Left forelimb (tissue), 1 donor: ENCODE measurements at regions not wholly inside any gene's neighbourhood (a gene's known extent, or its start where the extent isn't known, plus 50 kb on each side); places are given as distances from the start of the nearest gene placed in this dataset.

Source experiments
- DNase-seq: peaks from one replicate; pipeline ENCODE4 v3.0.0-alpha.2; 2018; ENCODE audit warnings: low spot score

DNA sequence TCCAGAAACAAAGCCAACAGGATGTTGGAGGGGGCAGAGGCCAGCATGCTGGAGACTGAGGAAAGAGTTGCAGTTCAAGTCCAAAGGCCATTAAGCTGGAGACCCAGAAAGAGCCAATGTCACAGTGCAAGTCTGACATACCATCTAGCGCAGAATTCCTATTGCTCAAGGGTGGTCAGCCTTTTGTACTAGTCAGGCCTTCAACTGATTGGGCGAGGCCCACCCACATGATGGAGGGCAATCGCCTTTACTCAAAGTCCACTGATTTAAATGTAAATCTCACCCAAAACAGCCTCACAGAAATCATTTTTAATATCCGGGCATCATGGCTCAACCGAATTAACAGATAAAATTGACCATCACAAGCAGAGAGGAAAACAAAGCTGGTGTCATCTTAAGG lies 113.9 kb downstream of the RCN1 start:
- no peak for DNase-seq

DNA sequence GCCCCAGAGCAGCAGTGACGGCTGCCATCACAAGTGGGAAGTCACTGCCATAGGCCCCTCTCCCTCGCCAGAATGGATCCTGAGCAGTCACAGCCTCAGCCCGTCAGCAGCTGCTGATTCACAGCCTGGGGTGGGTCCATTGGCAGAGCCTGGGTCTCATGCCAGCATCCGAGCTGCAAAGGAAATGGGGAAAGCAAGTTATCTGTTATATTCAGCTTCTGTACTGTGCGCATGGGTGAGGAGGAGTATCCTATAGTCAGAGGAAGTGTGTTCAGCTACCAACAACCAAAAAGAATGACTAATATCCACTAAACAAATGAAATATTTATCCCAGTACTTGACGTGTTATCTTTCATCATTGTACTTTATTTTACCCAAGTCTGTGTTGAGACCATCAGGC lies 119.7 kb downstream of the RCN1 start:
- DNase-seq = no peak

DNA sequence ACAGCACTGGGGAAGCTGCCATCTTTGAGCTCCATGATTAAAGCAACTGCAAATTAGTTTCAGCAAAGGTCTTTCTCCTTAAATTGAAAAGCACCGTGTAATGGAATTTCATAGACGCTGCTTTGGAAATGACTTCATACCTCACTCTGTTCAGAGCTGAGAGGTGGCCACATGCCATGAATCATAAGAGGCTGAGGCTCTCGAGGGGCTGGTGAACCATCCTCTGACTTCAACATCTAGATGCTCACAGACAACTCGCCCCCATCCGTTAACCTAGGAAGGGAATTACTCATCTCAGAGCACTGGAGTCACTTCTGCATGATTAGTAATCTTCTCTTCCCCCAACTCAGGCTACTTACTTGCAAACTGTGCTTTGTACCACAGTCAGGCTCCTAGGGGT lies 122.3 kb downstream of the RCN1 start:
- no peak for DNase-seq

DNA sequence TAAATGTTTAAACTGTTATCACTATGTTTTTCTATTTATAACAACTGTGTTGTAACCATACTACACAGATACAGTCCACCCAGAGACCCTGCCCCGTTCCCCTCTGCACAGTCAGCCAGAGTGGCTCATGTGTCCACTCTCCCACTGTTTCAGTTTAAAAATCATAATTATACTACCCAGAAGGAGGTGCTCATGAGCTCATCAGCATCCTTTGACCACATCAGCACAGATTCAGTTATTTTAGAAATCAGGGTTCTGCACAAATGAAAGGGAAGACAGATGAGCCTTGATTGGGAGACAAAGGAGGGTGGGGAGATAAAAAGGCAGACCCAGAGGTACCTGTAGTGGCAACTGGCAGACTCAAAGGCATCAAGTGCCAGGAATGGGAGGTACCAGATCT lies 124.3 kb downstream of the RCN1 start:
- no peak for DNase-seq

DNA sequence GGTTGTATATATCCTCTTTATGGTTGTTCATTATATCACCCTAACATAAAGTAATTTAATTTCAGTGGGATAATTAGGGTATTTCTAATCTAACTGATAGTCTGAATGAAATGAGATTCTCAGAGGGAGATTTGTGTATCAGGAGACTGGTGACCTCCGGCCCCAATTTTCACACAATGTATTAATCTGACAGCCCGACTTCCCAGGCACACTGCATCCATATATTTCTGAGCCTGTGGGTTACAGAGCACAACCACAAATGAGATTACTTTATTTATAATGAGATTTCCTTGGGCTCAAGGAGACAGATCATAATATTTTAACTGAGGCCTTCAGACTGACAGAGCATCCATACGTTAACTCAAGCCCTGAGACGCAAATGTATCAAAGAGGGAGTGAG lies 125.9 kb downstream of the RCN1 start:
- DNase-seq = no peak

DNA sequence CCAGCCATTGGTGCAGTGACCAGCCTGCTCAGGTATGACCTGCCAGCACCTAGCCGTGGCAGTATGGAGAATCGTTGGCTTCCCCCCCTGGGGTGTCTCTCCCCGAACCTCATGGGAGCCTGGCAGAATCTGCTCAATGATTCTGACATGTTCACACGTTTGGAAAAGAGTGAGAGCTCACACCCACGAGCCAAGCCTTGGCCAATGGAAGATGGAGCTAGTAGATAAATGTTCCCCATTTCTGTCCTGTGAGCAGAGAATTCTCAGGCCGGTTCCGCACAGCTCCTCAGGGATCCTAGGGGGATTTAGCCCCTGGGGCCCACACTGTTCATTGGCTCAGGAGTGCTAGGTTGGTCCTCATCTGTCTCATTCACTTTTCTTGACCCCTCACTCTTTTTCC lies 128.4 kb downstream of the RCN1 start:
- no peak for DNase-seq

DNA sequence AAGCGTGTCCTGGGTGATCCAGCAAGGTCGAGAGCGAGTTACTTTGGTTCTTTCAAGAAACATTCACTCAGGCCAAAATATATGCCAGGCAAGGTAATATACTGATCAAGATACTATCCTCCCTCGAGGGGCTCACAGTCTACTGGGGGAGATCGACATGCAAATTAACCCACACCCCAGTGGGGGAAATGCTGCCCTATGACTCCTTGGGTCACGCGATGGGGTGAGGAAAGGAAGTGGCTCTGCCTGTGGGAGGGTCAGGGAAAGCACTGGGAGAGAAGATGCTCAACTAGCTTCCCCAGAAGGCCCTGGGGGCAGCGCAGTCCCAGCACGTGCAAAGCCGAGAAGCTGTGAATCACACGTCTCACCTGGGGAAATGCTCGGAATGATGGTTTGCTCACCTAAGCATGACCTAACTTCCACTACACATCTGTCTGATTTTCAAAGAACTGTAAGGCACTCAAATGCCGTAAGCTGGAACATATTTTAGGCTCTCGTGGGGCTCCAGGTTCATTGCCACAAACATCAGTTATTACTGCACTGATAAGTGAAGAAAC lies 130.7 kb downstream of the RCN1 start:
- no peak for DNase-seq

DNA sequence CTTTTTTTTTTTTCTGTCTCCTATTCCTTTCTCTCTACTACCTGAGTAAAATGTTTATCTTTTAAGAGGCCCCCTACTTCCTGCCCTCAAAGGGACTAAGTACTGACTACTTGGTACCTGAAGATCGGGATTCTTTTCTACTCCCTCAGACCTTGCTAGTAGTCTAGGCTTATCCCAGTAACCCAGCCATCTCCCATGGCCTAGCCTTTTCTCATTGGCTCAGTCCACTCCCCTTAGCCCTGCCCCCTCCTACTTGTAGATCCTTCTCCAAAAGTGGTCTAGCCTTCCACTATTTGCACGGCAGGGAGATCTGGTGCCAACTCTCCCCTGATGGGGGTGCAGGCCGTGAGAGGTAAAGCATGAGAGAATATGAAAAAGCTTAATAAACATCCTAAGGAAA lies 133.7 kb downstream of the RCN1 start:
- DNase-seq = no peak

DNA sequence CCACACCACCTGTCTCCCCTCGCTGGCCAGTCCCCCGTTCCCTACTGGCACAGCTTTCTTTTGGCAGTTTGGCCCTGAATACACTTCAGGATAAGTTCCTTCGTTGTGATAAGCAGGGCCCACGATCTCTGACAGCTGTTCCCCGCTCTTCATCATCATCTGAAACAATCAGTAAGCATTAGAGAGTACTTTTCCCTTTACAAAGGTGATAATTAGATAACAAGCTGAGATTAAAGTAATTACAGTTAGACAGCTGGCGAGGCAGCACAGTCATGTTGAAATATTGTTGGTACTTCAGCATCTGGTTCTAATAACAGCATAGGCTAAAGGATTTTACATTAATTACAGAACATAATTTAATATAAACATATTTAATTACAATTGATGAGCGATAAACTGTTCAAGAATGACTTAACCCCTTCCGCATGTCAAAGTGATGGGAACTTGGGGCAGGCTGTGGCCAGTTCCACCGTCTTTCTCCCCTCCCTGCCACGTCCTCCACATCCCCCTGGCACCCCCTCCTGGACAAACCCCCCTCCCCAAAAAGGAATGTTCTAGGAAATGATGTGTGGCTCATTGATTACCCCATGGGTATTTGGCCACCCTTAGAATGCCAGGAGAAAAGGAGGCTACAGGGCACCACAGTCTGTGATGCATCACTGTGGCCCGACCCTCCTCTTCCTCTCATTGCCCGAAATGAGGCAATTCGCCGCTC lies 134.9 kb downstream of the RCN1 start:
- DNase-seq = no peak

DNA sequence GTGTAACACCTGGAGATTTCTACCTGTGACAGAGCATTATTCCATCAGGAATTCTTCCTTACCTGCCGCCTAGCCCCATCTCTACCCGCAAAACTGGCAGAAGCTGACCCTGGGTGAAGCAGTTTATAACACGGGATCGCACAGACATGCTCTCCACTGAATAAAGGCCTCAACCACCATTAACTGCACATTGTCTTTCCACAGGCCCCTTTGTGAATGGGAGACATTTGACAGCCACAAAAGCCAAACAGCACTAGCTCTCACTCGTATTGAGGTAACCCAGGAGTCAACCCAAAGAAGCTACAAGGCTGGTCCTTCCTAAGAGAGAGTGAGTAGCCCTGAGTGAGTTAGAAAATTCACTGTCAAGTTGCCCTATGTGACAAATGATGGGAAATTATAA lies 135.6 kb downstream of the RCN1 start:
- DNase-seq = no peak

DNA sequence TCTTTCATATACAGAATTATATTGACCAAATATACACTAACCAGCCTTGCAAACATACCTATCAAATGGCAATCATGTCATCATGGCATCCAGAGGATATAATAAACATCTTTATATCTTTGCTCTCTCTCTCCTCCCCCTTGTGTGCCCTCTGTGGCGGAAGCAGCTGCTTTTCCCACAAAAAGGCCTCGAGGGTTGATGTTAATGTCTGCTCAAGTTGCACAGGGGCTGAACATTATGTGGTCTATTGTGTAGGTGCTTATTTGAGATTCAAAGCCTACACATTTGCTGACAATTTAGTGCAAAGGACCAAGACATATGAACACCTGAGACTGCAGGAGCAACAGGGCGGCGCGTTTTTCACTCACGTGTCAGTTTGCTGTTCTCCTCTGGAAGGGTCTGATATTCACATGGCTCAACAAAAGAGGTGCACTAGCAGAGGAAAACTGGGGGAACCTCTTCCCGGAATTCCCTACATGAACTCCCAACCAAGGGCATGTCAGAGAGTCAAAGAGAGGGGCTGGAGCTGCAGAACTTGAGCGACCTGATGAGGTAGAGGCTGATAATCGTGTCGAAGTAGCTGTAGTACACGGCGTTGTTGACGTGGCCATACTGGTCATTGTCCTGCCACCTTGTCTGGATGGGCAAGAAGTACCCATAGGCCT lies 138.8 kb downstream of the RCN1 start:
- DNase-seq = no peak

DNA sequence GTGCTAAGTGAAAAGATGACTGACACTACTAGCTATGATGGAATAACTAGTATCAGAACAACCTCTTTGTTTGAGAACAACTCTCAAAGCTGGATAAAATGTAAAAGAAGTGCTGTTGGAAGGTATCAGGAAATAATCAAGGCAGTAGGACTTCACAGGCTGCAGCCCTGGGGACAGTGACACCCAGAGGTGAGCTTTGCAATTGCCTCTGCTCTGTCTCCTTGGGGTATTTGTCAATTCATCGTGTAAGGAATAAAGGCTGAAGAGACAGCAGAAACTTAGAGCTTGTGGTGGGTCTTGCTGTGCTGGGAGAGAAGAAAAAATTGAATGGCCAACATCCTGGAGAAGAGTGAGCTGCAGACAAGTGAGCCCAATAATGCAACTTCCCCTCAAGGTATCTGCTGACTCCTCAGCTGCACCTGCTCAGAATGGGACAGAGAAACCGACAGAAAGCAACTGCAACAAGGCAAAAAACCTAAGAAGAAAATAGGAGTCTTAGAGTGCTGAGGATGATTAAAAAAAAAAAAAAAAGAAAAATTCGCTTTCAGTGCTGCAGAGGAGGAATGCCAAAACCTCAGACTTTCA lies 141.1 kb downstream of the RCN1 start:
- no peak for DNase-seq

DNA sequence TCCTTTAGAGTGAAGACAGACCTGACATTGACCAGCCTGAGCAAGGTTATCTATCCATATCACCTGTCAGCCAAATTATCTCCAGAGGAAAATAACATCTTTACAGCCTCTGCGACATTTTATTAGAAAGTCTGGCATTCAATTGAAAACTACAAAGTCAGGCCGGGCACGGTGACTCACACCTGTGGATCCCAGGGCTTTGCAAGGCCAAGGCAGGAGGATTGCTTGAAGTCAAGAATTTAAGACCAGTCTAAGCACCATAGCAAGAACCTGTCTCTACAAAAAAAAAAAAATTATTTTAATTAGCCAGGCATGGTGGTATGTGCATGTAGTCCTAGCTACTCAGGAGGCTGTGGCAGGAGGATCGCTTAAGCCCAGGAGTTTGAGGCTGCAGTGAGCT lies 141.6 kb downstream of the RCN1 start:
- DNase-seq = no peak

DNA sequence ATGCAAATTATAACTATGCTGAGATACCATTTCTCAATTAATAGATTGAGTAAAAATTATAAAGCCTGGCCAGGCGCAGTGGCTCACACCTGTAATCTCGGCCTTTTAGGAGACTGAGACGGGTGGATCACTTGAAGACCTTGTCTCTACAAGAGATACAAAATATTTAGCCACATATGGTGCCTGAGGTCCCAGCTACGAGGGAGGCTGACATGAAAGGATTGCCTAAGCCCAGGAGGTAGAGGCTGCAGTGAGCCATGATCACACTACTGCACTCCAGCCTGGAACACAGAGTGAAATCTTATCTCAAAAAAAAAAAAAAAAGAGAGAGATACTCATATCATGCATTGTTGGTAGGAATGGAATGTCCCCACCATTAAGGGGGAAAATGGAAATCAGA lies 142.4 kb downstream of the RCN1 start:
- no peak for DNase-seq

DNA sequence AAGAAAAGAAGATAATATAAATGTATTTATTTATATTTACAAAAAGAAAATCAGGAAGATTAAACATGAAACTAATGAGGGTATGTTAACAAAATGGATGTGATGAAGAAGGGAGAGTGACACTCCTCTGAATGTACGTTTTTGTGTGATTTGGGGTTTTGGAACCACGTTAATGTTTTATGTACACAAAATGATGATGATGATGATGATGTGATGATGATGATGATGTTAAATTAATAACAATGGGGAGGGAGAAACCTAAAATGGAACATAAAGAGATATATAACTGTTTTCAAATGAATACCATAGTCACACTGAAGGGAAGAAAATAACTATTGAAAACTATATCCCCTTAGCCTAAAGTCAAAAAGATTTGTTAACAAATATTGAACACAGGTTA lies 143.1 kb downstream of the RCN1 start:
- no peak for DNase-seq

DNA sequence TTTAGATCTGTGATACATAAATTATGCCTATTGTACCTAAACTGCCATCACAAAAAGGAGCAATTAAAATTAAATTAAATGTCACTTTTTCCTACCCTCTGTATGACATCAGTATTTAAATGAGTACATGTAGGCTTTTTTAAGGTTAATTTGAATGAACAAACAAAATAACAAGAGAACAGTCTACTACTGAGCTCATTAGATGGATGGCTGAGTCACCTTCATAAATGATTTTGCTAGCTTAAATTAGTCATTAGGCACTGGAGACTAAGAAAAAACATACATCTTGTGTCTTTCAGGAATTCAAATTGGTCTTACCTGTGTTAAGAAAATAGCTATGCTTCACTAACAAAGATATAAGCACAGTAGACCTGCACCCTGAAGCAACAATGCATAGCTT lies 153.6 kb downstream of the RCN1 start:
- no peak for DNase-seq

DNA sequence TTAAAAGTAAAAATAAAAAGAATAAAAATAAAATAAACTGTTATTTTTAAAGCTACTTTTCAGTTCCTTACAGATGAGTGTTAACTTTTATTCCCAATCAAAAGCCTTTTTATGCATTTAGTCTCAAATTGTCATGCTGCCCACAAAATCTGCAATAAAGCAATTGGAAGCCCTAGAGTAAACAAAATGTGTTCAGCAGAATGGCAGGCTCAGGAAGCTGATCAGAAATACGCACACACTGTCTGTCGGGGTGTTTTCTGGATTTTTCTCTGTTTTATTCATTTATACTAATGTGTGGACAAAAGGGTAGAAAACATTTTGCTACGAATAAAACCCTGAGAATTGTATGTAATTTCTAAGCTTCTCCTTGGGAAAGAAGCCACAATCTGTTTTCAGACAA lies 162.8 kb downstream of the RCN1 start:
- DNase-seq = no peak

DNA sequence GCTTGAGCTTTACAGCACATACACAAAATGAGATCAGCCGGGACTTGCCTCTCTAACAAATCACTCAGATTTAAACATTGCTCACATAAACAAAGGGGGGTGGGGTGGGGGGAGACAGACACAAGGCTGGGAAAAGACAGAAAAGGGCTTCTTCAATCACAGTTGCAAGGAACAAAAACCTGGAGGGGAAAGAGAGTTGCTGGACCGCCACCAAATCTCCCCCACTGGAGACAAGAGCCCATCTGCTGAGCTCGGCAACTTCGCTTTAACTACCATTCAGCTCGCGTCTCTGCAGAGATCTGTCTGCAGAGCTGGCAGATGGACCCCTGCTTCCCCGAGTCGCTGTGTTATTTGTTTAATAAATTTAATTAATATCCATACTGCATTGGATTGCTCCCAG lies 165.0 kb downstream of the RCN1 start:
- no peak for DNase-seq

DNA sequence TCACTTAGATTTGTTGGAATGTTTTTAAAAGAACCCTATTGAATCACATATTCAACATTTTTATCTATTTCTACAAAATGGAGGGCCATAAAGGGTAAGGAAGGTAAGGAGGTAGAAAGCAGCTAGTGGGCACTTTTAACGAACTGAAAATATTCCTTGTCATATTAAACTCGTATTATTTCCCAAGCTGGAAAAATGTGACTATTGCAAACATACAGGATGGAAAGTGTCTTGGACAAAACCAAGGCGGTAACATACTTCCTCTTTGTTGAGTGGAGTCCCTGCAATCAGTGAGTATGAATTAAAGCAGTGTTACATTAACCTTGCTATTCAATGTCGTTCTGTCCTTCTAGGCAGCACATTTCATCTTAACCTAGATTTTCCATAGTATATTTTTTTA lies 165.6 kb downstream of the RCN1 start:
- no peak for DNase-seq

DNA sequence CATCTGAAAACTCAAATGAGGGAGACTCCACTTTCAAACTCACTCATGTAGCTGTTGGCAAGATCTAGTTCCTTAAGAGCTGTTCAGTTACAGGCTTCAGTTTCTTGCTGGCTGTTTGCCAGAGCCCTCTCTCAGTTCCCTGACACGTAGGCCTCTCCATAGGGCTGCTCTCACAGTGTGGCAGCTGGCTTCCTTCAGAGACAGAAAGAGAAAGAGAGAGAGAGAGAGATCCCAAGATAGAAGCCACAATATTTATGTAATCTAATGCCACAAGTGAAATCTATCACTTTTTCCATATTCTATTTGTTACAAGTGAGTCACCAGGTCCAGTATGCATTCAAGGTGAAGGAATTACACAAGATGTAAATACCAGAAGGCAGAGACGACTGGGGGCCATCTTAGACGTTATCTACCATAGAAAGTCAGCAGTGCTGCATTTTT lies 168.8 kb downstream of the RCN1 start:
- no peak for DNase-seq

DNA sequence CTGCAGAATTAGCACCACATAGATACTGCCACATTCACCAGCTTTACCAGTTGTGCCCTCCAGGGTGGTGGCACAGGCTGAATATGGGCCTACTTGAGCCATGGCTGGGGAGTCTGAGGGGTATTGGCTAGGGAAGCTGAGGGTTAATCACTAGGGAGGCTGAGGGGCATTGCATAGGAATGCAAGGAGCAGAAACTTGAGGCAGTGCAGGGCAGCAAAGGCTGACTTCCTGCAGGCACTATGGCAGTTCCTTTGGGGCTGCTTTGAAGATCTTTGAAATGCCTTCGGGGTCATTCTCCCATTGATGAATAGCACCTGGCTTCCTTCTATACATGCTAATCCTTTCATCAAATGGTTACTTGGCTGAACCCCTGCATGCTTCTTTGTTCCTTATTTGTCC lies 171.5 kb downstream of the RCN1 start:
- DNase-seq = no peak

DNA sequence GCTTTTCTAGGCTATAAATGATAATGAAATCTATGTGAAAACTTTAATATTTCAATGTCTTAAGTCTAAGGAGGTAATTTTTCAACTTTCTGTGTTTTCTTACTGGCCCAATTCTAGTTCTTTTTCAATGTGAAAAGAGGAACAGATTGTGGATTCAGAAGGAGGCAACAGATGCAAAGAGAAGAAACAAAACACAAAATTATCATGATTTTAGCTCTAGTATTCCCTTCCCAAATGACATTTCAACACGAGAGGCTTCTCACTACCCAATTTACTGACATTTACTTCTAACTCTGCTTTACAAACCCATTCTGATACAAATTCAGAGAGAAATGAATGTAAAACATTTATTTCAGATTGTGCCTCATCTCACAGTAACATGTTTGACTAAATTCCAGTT lies 169.4 kb downstream of the WT1 start:
- no peak for DNase-seq

DNA sequence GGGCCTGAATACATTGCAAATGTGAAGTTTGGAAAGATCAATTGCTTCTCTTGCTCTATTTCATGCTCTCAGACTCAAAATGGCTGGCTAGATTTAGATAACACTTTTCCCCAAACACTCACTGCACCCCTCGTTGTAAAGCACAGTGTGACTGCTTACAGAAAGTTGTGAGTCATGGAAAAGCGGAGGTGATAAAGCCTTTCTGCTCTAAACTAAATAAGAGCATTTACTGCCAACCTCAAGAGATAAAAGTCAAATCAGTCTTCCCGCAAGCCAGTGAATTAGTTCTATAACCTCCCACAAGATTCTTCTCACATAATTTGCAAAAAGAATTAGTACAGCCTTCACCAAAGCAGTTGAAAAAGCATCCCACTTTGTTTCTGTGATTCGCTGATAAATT lies 168.7 kb downstream of the WT1 start:
- DNase-seq = no peak
